GM21723 (cell line): ENCODE measurements at regions not wholly inside any gene's neighbourhood (a gene's known extent, or its start where the extent isn't known, plus 50 kb on each side); places are given as distances from the start of the nearest gene placed in this dataset.

ENCODE experiments used
- ATAC-seq: cut with Tn5 transposase; IDR thresholded peaks from one replicate; pipeline ENCODE4 v1.9.1; 2021; ENCODE audit warnings: mild to moderate bottlenecking, moderate library complexity; ENCODE audit not compliant: unreplicated experiment

DNA sequence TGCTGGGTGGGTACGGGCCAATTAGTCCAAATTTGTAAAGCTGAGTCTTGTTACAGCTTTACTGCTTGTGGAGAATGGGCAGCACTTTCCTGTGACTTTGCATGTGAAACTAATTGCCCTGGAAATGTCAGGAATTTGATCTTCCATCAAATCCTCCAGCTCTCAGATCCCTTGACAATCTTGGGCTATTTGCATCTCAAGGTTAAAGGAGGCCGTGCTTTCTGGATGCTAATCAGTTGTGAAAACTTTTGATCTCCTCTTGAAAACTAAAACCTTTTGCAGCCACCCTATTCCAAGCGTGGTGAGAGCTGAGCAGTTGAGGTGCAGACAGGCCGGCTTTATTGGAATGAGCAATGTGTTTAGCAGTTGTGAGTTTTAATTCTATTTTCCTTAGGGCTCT is 68.0 kb upstream of the CLINT1 start:
- ATAC-seq = no peak

DNA sequence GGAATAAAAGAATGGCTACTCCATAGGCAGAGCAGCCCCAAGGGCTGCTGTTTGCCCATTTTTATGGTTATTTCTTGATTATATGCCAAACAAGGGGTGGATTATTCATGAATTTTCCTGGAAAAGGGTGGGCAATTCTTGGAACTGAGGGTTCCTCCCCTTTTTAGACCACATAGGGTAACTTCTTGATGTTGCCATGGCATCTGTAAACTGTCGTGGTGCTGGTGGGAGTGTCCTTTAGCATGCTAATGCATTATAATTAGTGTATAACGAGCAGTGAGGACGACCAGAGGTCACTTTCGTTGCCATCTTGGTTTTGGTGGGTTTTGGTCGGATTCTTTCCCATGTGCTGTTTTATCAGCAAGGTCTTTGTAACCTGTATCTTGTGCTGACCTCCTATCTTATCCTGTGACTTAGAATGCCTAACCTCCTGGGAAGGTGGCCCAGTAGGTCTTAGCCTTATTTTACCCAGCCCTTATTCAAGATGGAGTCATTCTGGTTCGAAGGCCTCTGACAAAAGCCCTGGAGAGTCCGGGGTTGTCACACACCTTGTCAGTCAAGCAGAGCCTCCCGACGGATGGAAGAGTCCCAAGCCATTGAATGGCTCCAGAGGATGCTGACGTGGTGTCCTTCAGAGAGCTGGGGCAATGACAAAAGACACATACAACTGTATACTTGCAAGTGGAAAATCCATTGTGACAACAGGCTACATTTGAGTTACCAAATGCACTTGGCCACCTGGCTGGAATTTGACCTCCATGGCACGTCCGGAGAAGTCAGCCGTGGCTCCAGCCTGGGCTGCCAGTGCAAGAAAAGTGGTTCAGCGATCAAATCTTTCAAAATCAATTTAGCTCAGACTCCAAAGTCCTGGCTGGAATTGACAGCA is 67.1 kb upstream of the CLINT1 start:
- ATAC-seq = no peak

DNA sequence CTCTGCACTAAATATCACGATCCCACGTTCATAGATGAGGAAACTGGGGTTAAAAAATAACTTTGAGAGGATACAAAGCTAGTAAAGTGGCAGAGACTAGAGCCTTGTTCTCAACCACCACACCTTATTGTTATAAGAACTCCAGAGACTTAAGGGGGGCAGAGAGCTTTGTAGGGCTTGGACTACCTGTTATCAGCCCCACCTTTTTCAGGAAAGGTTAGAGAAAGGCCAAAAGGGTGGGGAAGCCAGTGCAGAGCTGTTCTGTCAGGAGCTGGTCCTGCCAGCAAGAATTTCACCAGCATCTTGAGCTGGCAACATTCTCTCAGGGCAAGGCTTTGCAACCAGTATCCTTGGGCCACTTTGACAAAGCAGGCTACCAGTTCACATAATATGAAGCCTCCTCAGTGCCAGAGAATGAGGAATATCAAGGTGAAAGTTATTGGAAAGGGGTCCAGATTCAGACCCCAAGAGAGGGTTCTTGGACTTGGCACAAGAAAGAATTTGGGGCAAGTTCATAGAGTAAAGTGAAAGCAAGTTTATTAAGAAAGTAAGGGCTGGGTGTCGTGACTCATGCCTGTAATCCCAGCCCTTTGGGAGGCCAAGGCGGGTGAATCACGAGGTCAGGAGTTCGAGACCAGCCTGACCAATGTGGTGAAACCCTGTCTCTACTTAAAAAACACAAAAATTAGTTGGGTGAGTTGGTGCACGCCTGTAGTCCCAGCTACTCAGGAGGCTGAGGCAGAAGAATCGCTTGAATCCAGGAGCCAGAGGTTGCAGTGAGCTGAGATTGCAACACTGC is 66.2 kb upstream of the CLINT1 start:
- ATAC-seq = no peak

DNA sequence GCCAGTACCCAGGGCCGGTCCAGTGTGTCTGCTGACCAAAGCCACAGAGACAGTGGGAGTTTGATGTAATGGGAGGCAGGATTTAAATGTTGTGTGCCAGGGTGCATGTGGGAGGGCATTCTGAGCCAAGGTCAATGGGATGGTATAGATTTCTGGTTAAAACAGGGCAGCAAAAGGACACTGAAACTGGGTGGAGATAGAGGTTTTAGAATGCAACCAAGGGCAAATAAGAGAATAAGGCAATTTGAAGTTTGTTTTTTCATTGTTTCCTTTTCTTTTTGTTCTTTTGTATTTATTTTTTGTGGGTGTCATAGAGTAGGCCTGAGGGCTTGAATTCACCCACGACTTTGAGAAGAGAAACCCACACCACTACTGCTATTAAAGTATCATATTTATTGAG is 65.5 kb upstream of the CLINT1 start:
- no peak for ATAC-seq

DNA sequence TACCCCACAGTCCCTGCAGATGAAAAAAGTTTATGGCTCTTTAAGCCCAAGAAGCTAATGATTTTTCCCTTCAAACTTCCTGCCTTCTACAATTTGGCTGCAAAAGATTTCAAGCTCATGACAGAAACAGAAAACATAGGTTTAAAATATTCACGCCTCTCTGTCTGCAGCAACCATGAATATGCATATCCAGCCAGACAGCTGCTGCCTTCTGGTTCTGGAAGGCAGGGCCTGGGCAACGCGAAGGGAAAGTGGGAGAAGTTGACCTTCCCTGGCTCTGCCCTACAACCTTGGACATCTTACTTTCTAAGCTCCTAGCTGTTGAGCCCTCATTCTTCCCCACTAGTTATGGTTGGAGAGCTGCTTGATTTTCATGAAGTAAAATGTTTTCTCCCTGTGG is 64.8 kb upstream of the CLINT1 start:
- no peak for ATAC-seq

DNA sequence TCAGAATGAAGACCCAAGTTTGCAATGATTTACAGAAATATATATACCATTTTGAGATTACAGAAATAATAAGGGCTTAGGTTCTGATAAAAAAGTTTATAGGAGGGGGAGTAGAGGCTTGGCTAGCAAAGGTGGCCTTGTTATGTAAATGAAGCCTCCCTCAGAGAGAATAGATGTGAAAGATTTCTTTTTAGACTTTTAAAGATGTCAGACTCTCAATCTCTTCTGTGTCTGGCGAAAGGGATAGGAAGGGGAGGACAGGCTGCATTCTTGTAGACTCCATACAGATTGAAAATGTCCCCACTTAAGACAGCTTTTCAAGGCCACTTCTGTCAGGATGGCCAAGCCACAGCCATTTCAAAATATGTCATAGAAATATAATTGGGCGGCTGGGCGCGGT is 63.1 kb upstream of the CLINT1 start:
- no peak for ATAC-seq

DNA sequence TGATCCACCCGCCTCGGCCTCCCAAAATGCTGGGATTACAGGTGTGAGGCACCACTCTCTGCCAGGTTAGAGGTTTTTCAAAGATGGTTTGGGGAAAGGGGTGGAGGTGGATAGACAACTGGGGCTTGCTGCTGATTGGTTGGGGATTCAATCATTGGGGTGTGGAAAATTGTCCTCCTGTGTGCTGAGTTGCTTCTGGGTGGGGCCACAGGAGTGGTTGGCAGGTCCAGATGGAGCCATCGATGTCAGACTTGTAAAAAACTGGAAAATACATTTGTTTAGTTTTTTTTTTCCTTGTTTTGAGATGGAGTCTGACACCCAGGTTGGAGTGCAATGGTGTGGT is 61.9 kb upstream of the CLINT1 start:
- ATAC-seq = no peak

DNA sequence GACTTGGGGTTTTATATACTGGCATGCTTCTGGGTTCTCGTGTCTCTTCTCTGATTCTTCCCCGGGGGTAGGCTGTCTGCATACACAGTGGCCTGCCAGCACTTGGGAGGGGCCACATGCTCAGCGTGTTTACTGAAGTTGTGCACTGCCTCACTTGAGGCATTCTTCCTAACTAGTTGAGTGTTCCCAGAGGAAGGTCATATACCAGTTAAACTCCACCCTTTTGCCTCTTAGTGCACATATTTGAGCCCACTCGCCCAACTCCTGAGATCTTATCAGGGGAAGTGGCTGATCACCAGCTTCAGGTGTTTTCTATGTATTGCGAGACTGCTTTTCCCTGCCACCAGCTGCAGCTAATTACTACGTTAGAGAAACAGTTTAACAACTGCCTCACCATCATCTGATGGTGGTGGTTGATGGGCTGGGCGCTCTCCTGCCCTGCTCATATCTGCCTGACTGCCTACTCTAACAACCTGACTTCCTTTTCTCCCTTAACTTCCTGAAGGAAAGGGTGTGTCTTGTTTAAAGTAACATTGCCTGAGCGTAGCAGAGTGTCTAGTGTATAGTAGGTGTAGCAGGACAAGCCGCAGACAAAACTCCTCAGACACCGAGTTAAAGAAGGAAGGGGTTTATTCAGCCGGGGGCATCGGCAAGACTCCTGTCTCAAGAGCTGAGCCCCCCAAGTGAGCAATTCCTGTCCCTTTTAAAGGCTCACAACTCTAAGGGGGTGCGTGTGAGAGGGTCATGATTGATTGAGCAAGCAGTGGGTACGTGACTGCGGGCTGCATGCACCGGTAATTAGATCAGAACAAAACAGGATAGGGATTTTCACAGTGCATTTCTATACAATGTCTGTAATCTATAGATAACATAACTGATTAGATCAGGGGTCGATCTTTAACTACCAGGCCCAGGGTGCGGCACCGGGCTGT is 60.1 kb upstream of the CLINT1 start:
- ATAC-seq = peak; percentile 42

DNA sequence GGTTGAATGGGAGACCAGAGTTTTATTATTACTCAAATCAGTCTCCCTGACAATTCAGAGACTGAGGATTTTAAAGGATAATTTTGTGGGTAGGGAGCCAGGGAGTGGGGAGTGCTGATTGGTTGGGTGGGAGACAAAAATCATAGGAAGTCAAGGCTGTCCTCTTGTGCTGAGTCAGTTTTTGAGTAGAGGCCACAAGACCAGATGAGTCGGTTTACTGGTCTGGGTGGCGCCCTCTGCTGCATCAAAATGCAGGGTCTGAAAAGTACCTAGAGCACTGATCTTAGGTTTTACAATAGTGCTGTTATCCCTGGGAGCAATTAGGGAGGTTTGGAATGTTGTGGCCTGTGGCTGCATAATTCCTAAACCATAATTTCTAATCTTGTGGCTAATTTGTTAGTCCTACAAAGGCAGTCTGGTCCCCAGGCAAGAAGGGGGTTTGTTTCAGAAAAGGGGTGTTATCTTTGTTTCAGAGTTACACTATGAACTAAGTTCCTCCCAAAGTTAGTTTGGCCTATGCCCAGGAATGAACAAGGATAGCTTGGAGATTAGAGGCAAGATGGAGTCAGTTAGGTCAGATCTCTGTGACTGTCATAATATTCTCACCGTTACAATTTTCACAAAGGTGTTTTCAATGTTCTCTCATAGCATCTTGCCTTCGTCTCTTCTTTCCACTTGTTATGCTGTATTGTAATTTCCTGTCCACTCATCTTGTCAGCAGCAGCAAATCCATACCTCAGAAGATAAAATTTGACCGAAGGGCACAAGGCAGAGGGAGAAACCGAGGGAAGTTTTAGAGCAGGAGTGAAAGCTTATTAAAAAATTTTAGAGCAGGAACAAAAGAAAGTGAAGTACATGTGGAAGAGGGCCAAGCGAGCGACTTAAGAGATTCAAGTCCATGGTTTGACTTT is 59.2 kb upstream of the CLINT1 start:
- ATAC-seq = peak; percentile 74

DNA sequence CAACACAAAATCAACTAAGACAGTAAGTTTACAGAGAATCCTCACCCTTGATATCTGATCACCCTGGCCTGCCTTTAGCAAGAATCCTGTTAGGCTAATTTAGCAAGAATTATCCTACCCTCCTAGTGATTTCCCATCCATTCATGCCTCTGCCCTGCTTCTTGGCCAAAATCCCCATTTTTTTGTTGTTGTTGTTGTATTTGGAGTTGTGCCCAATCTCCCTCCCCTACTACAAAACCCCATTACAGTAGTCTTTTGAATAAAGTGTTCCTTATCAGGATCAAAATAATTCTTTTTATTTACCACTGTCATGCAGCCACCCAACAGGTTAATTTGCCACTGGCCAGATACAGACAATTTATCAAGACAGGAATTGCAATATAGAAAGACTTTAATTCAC is 58.5 kb upstream of the CLINT1 start:
- ATAC-seq = no peak

DNA sequence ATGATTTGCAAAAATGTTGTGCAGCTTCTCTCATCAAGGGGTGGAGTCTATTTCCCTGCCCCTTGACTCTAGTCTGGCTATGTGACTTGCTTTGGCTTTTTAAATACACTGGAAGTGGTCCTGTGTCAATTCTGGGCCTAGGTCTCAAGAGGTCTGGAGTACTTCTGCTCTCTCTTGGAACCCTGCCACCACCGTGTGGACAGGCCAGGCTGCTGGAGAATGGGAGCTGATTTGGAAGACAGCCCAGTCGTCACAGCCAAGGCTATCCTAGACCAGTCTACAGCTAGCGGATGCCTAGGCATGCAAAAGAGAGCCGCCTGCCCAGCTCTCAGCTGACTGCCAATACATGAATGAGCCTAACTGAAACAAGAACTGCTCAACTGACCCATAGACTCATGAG is 56.7 kb upstream of the CLINT1 start:
- ATAC-seq = no peak

DNA sequence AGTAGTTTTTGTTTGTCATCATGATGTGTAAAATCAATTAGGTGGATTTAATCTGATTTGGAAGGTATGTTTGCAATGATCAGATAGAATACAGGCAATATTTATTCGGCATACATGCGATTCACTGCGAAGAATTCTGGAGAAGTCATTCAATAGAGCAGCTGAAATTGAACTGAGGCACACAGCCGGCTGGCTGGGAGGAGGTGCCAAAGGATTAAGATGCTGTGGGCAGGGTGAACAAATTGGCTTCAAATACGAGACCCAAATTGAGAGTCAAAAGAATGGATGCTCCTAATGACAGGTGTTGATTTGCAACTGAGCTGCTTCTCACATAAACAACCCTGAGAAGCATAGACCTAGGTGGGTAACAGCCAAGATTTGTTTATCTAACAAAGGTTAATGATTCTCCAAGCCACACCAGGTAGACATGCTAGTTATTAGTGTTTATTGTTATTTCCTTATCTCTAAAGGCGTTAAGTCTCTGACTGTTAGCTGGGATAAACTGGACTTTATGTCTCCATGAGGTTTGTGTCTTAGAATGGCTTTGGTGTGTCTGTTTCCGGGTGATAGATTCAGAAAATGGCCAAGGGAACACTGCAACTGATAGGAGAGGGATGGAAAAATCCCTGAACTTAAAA is 55.3 kb upstream of the CLINT1 start:
- no peak for ATAC-seq

DNA sequence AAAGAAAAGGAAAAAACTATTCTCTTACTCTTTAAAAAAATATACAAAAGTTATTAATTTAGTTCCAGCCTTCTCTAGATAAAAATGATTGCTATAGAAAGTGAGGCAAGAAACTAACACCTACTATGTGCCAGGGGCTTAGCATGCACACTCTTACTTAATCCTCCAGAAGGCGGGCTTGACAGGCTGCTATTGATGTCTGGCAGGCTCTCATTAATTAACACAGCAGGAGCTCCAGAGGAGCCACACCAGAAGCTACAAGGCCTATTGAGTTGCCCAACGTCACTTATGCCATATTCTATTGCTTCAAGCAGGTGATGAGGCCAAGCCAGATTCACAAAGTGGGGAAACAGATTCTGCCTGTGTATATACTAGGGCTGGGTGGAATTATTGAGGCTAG is 54.6 kb upstream of the CLINT1 start:
- no peak for ATAC-seq

DNA sequence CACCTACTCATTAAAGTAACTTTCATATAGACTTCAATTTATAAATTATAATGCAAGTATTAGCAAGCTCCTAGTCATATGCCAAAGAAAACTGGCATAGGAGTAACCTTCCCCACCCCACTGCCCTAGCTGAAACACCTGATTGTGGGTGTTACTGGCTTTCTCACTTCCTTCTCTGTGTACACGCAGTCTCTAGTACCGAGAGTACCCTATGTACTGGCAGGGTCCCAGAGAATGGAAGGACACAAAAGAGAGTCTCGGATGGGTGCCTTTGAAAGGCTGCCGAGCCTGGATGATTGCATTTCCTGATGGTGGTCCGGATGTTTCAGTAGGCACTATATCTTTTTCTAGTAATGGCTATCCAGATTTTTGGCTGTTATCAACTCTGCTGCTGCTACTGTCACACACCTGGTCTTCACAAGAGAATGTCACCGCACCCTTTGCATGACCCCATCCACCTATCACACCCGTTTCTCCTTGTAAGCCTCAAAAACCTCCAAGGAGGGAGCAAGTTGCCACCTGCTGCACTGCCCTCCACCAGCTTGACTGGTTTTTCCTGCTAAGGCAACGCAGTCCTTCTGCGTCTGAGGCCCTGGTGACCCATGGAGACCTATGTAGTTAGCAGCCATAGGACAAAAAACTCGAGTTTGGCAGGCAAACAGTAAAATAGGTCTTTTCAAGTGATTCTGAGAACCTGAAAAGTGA is 53.8 kb upstream of the CLINT1 start:
- peak; percentile 96 for ATAC-seq

DNA sequence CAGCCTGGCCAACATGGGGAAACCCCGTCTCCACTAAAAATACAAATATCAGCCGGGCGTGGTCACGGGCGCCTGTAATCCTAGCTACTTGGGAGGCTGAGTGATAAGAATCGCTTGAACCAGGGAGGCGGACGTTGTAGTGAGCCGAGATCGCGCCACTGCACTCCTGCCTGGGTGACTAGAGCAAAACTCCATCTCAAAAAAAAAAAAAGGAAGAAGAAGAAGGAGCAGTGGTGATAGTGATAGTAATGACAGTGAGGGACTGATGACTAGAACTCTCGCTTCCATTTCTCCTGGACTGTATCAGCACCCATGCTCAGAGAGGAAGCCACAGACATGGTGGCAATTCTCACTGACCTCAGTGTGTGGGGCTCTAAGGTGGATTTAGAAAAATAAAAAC is 52.6 kb upstream of the CLINT1 start:
- ATAC-seq = no peak
